ENCODE measurements at regions not wholly inside any gene's neighbourhood (a gene's known extent, or its start where the extent isn't known, plus 50 kb on each side); places are given as distances from the start of the nearest gene placed in this dataset.
A peak's percentile ranks its signal among the peaks of the same experiment; 100 is the strongest.
"Not testable (repeated sequence)": the region's sequence is repeated elsewhere in the genome, so short reads cannot be mapped to it uniquely, and the experiment has no call there.

DNA sequence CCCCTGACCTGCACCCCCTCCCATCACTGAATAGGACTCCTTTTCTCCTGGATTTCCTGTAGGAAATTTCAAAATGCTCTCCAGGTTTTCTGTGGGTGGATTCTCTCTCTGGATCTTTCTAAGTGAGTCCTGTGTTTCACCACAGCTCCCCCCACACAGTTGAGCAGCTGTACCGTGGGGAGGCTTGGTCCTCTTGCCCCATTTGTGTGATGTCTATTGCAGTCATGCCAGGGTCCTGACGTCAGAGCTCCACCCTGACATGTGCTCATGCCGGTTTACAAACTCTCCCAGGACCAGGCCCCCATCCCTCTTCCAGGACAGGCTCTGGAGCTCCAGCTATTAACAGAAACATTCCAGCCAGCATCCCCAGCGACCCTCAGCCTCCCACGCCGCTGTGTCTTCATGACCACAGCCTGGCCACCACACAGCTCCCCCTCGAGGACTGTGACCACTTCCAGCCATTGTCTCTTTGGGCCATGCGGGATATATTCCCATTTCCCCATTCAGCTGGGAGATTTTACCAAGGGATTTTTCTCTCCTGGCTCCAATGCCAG lies 185.3 kb downstream of the LMLN start:
- not testable (repeated sequence) for H3K27me3 ChIP-seq, H3K36me3 ChIP-seq, H3K4me1 ChIP-seq, H3K4me3 ChIP-seq, H3K27ac ChIP-seq, H3K9me3 ChIP-seq
- peak in 1 of 3 donors; percentile 62 for DNase-seq

- not testable (repeated sequence) for H3K4me3 ChIP-seq, H3K4me1 ChIP-seq, DNase-seq
Measured at GRCh38 chr3:198146070-198146469, 186.1 kb downstream of the LMLN start.

DNA sequence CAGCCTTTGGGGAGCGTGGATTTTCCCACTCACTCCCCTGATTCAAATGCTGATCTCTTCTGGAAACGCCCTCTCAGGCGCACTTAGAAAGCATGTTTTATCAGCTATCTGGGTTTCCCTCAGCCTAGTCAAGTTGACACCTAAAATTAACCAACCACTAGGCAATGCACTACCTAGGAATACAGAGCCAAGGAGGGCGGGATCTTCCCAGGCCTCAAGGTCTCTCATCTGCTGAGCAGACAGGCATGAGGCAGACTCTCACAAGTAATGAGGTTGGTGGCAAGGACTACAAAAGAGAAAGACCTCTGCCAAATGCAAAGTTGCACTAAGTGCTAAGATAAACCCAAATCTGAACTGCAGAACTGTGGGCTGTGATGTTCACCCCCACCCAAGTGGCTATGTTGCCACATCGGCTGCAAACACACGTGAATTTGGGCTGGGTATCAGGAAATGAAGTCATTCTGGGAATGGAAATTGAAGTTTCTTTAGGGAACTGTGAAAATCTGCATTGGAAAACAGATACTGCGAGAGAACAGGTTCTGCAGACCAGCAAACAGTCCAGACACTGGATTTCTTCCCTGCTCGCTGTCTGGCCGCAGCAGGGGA lies 186.6 kb downstream of the LMLN start:
- not testable (repeated sequence) for DNase-seq, H3K4me3 ChIP-seq, H3K4me1 ChIP-seq, H3K27me3 ChIP-seq, H3K36me3 ChIP-seq, H3K27ac ChIP-seq, H3K9me3 ChIP-seq

More at GRCh38 chr3:198146070-198146469, 186.1 kb downstream of the LMLN start:
- not testable (repeated sequence) for H3K27ac ChIP-seq, H3K36me3 ChIP-seq, H3K27me3 ChIP-seq, H3K9me3 ChIP-seq

DNA sequence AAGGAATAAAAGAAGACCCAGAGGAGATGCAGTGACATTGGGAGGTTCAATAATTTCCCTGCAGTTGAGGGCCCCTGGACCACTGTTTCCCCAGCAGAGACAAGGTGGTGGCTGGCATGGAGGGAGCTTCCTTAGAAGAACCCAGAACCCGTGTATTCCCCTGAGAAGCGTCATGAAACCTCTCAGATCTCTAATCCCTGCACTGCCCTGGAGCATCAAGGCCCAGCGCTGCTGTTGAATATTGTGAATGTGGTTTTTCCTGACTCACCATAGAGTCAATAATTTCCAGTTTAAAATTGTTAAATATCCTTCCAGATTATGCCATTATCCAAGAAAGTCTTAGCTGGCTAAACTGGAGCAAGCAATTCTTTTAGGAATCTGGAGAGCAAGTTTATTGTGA lies 187.2 kb downstream of the LMLN start:
- H3K27me3 ChIP-seq, H3K4me1 ChIP-seq, H3K27ac ChIP-seq, H3K4me3 ChIP-seq, DNase-seq, H3K9me3 ChIP-seq, H3K36me3 ChIP-seq: not testable (repeated sequence)

DNA sequence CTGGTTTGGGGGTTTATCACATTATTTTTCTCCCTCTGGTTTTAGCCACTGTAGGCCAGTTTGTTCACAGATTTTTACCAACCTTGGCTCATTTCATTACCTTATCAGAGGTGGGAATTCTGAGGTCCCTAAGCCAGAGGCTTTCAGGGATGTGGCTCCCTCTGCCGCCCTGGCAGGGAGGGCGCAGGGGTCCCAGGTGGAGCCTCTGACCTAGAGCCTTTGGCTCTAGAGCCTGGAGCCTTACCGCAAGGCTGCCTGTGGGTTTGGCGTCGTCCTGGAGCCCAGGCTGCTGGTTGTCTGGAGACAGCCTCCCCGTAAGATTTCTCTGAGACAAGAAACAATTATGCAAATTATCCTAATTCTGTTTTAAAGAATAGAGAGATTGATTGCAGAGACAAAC lies 188.0 kb downstream of the LMLN start:
- DNase-seq, H3K9me3 ChIP-seq, H3K27ac ChIP-seq, H3K27me3 ChIP-seq, H3K4me3 ChIP-seq, H3K36me3 ChIP-seq, H3K4me1 ChIP-seq: not testable (repeated sequence)

DNA sequence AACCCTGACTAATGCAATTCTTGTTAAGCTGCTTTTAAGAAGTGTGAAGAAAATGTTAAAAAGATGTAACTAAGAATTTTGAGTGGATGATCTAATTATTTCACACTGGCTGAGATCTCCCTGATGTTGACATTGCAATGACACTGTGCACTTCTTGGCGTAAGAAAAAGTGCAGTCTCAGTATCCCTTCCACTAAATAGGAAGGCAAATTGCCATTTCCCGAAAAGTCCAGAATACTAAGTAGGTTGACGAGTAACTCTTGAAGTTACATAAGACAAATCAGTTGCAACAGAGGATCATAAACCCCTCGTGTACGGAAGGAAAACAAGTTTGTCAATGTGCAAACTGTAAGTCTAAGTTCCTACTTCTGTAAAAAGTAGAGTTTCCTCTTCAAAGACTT lies 189.9 kb downstream of the LMLN start:
- not testable (repeated sequence) for H3K4me1 ChIP-seq, H3K9me3 ChIP-seq, DNase-seq, H3K27me3 ChIP-seq, H3K27ac ChIP-seq, H3K36me3 ChIP-seq, H3K4me3 ChIP-seq

GRCh38 chr3:198151867-198152266 lies 191.8 kb downstream of the LMLN start:
- H3K9me3 ChIP-seq, H3K27ac ChIP-seq, H3K36me3 ChIP-seq, H3K27me3 ChIP-seq, H3K4me1 ChIP-seq, DNase-seq, H3K4me3 ChIP-seq: not testable (repeated sequence)

GRCh38 chr3:198155771-198156170 lies 195.8 kb downstream of the LMLN start:
- H3K27me3 ChIP-seq, H3K27ac ChIP-seq, H3K4me1 ChIP-seq, H3K4me3 ChIP-seq, DNase-seq, H3K36me3 ChIP-seq, H3K9me3 ChIP-seq: not testable (repeated sequence)

DNA sequence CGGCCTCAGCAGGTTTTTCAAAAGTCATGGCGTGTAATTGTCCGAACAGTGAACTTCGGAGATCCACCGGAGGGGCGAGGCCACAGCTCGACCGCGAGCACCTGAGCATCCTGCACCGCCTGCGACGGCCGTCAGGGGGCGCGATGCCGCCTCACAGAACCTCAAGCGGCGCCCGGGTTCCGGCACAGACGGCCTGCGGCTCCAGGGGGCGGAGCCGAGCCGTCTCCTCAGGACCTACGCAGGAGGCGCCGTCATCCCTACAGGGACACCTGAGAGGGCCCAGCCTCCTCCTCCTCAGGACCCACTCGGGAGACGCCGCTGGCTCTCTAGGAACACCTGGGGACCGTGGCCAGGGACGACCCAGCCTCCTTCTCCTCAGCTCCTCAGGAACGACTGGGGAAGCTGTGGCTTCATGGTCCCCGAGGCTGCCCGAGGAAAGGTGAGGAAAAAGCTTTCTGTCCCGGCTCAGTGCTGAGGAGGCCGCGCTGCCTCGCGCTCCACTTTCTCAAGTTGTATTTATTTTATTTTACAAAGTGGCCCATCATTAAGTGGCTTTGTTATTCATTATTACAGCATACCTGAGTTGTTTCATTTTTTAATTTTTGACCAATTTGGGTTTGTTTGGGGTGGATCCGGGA lies 197.3 kb downstream of the LMLN start:
- not testable (repeated sequence) for DNase-seq, H3K27me3 ChIP-seq, H3K9me3 ChIP-seq, H3K4me1 ChIP-seq, H3K4me3 ChIP-seq, H3K36me3 ChIP-seq, H3K27ac ChIP-seq

- H3K27ac ChIP-seq, DNase-seq, H3K4me3 ChIP-seq, H3K4me1 ChIP-seq, H3K27me3 ChIP-seq, H3K36me3 ChIP-seq, H3K9me3 ChIP-seq: not testable (repeated sequence)
Measured at GRCh38 chr3:198158007-198158406, 198.0 kb downstream of the LMLN start.

DNA sequence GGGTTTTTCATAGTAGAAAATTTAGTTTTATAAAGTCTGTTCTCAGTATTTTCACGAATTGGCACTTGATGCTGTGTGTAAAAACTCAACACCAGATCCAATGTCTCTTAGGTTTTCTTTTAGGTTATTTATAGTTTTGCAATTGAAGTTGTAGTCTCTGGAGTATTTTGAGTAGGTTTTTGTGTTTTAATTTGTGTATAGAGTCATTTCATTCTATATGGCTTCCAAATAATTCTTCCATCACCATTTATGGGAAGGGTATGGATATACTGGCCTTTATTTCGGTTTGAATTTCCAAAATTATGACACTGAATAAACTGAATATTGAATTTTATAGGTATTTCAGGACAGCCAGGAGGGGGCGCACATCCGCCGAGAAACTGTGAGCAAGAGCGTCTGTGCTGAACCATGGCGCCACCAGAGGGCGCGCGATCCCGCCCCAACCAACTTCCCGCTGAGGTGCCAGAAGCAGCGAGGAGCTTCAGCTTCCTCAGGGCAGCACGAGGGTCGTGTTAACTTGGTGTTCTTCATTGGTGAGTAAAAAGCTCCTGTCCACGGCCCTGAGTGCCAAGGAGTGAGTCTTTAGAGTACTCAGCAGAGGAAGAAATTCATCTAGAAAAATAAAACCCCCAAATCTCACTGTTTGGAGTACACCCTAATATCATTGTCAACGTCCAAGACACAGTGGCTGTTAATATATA lies 207.5 kb downstream of the LMLN start:
- H3K27ac ChIP-seq, H3K36me3 ChIP-seq, H3K4me1 ChIP-seq, H3K9me3 ChIP-seq, H3K4me3 ChIP-seq, H3K27me3 ChIP-seq: not testable (repeated sequence)
- TF ChIP-seq, protein P1, sequence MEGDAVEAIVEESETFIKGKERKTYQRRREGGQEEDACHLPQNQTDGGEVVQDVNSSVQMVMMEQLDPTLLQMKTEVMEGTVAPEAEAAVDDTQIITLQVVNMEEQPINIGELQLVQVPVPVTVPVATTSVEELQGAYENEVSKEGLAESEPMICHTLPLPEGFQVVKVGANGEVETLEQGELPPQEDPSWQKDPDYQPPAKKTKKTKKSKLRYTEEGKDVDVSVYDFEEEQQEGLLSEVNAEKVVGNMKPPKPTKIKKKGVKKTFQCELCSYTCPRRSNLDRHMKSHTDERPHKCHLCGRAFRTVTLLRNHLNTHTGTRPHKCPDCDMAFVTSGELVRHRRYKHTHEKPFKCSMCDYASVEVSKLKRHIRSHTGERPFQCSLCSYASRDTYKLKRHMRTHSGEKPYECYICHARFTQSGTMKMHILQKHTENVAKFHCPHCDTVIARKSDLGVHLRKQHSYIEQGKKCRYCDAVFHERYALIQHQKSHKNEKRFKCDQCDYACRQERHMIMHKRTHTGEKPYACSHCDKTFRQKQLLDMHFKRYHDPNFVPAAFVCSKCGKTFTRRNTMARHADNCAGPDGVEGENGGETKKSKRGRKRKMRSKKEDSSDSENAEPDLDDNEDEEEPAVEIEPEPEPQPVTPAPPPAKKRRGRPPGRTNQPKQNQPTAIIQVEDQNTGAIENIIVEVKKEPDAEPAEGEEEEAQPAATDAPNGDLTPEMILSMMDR (IDR thresholded peaks at IDR 0.05) = peak in 4 of 6 experiments; percentile 47 to 69 (median 54)
- peak; percentile 18 to 77 (median 33) for DNase-seq

DNA sequence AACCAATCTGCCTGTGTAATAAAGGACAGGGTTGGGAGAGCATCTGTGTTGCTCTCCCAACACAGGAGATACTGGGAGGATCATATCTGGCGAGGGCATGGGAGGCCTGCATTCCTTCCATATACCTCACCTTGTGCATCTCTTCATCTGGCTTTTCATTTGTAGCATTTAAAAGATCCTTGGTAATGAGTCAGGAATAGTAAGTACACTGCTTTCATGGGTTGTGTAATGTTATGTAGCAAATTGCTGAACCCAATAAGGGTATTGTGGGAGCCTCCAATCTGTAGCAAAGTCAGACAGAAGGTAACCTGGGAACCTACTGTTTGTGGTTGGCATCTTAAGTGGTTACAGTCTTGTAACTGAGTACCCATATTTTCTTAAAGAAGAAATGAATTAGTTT lies 210.8 kb downstream of the LMLN start:
- not testable (repeated sequence) for DNase-seq, H3K9me3 ChIP-seq, H3K27me3 ChIP-seq, H3K4me3 ChIP-seq, H3K27ac ChIP-seq, H3K36me3 ChIP-seq, H3K4me1 ChIP-seq

DNA sequence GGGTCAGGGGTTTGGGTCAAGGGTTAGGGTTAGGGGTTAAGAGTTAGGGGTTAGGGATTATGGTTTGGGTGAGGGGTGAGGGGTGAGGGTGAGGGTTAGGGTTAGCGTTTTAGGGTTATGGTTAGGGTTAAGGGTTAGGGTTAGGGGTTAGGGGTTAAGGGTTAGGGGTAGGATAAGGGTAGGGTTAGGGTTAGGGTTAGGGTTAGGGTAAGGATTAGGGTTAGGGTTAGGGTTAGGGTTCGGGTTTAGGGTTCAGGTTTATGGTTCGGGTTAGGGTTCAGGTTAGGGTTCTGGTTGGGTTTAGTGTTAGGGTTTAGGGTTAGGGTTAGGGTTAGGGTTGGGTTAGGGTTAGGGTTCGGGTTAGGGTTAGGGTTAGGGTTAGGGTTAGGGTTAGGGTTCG lies 213.1 kb downstream of the LMLN start:
- not testable (repeated sequence) for H3K4me3 ChIP-seq, H3K27me3 ChIP-seq, H3K36me3 ChIP-seq, H3K9me3 ChIP-seq, H3K27ac ChIP-seq, H3K4me1 ChIP-seq, DNase-seq

DNA sequence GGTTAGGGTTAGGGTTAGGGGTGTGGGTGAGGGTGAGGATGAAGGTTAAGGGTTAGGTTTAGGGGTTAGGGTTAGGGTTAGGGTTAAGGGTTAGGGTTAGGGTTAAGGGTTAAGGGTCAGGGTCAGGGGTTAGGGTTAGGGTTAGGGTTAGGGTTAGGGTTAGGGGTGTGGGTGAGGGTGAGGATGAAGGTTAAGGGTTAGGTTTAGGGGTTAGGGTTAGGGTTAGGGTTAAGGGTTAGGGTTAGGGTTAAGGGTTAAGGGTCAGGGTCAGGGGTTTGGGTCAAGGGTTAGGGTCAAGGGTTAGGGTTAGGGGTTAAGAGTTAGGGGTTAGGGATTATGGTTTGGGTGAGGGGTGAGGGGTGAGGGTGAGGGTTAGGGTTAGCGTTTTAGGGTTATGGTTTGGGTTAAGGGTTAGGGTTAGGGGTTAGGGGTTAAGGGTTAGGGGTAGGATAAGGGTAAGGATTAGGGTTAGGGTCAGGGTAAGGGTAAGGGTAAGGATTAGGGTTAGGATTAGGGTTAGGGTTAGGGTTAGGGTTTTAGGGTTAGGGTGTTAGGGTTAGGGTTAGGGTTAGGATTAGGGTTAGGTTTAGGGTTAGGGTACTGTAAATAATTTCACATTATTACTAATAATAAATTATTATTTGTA lies 214.0 kb downstream of the LMLN start:
- not testable (repeated sequence) for H3K4me1 ChIP-seq, DNase-seq, H3K9me3 ChIP-seq

More for the DNA sequence above, 214.0 kb downstream of the LMLN start:
- H3K4me3 ChIP-seq, H3K27me3 ChIP-seq, H3K27ac ChIP-seq, H3K36me3 ChIP-seq: not testable (repeated sequence)

All from Peyer's patch (tissue), 4 donors.